GM12878 (cell line): ENCODE measurements at regions not wholly inside any gene's neighbourhood (a gene's known extent, or its start where the extent isn't known, plus 50 kb on each side); places are given as distances from the start of the nearest gene placed in this dataset.

Experiments used
- ATAC-seq: fragments of 200-7000 bp; cut with Tn5 transposase; 3 replicates; pipeline ENCODE4 v1.9.1; 2020; ENCODE audit warnings: mild to moderate bottlenecking, moderate library complexity
- BruUV-seq: library from RNA; stranded (reverse); fragments of 400-500 nt; replicated peaks from 2 replicates; lab custom pipeline; 2021; lab: Mats Ljungman, UMichigan
- CTCF ChIA-PET: fragments of 300-600 bp; sonication (Branson Sonifier 250); formaldehyde crosslinking; extraction: SDS; loops from one replicate; lab custom pipeline; 2021; ENCODE audit warnings: inconsistent platforms; lab: Yijun Ruan, JAX
- POLR2A ChIA-PET: fragments of 350-600 bp; formaldehyde crosslinking; extraction: SDS; loops from one replicate; lab custom pipeline; 2021; ENCODE audit warnings: inconsistent platforms; lab: Charles Lee
- RAD21 ChIA-PET: fragments of 300-600 bp; sonication (Branson Sonifier 250); formaldehyde crosslinking; loops from one replicate; lab custom pipeline; 2023; ENCODE audit warnings: antibody characterized with exemption; ENCODE audit not compliant: unreplicated experiment; lab: Charles Lee
- SMC1A ChIA-PET: fragments of 300-600 bp; sonication (Branson Sonifier 250); formaldehyde crosslinking; loops from one replicate; lab custom pipeline; 2023; ENCODE audit not compliant: unreplicated experiment, uncharacterized antibody; lab: Charles Lee
- DNase-seq: peaks from one replicate; pipeline ENCODE4 v3.0.0-alpha.2; 2011; ENCODE audit warnings: low read depth, low spot score
- FAIRE-seq: peaks from 3 replicates; lab custom pipeline; 2011; peaks lifted over from hg19 to GRCh38; lab: Jason Lieb, UNC
- H2AFZ ChIP-seq: 2 replicates; pipeline ENCODE4 v1.6.0; 2011; ENCODE audit warnings: low read depth, low read length, control low read depth; ENCODE audit not compliant: control insufficient read depth
- H3K27ac ChIP-seq: 2 replicates; pipeline ENCODE4 v1.5.1; 2011; ENCODE audit warnings: control low read depth; ENCODE audit not compliant: control insufficient read depth, insufficient read depth
- H3K27me3 ChIP-seq, 2 experiments: replicated peaks in 1 of 2; 2 replicates each; pipeline versions ENCODE4 v1.6.0 to v1.6.1; 2011; ENCODE audit warnings: low read length in 1 of 2; ENCODE audit not compliant: control insufficient read depth in 2 of 2, insufficient read depth in 2 of 2
- H3K36me3 ChIP-seq, 2 experiments: 2 replicates each; pipeline ENCODE4 v1.5.1; 2011; ENCODE audit warnings: low read length in 1 of 2; ENCODE audit not compliant: control insufficient read depth in 2 of 2, insufficient read depth in 2 of 2
- H3K4me1 ChIP-seq: 2 replicates; pipeline ENCODE4 v1.6.1; 2011; ENCODE audit warnings: mild to moderate bottlenecking, low read length, moderate library complexity, mixed read lengths; ENCODE audit not compliant: control insufficient read depth, insufficient read depth
- H3K4me2 ChIP-seq: 2 replicates; pipeline ENCODE4 v1.6.0; 2011; ENCODE audit warnings: control low read depth; ENCODE audit not compliant: control insufficient read depth, insufficient read depth
- H3K4me3 ChIP-seq: fragments of 200-600 bp; sonication (generic); 2 replicates; pipeline ENCODE4 v1.5.1; 2016
- H3K79me2 ChIP-seq: 2 replicates; pipeline ENCODE4 v1.6.0; 2011; ENCODE audit warnings: low read length; ENCODE audit not compliant: control insufficient read depth, insufficient read depth
- H3K9ac ChIP-seq: 2 replicates; pipeline ENCODE4 v1.8.0; 2011; ENCODE audit warnings: low read length, control low read depth, mixed read lengths; ENCODE audit not compliant: control insufficient read depth, insufficient read depth
- H3K9me3 ChIP-seq: replicated peaks from 3 replicates; pipeline ENCODE4 v1.5.1; 2011; ENCODE audit warnings: mild to moderate bottlenecking, low read length; ENCODE audit not compliant: control insufficient read depth, insufficient read depth
- H4K20me1 ChIP-seq: 2 replicates; pipeline ENCODE4 v1.6.0; 2011; ENCODE audit not compliant: control insufficient read depth, insufficient read depth
- CBX3 ChIP-seq: fragments of 200-600 bp; sonication (generic); IDR thresholded peaks from 2 replicates; pipeline ENCODE4 v1.6.1; 2016; ENCODE audit warnings: low read depth, borderline replicate concordance
- ELK1 ChIP-seq: IDR thresholded peaks from 2 replicates; pipeline ENCODE4 v1.6.1; 2012; ENCODE audit warnings: low read depth, low read length, improper control_type of control experiment
- HDAC6 ChIP-seq: fragments of 200-600 bp; sonication (generic); IDR thresholded peaks from one replicate; pipeline ENCODE4 v1.8.0; 2017; ENCODE audit warnings: antibody characterized with exemption; ENCODE audit not compliant: unreplicated experiment
- IRF5 ChIP-seq: fragments of 450-650 bp; IDR thresholded peaks from 2 replicates; pipeline ENCODE4 v1.6.1; 2017; ENCODE audit warnings: borderline replicate concordance
- MYC ChIP-seq: IDR thresholded peaks from 2 replicates; pipeline ENCODE4 v1.6.1; 2011; ENCODE audit warnings: mild to moderate bottlenecking, low read length, moderate library complexity, inconsistent platforms; ENCODE audit not compliant: insufficient read depth, insufficient replicate concordance, insufficient read length, severe bottlenecking
- NR2F1 ChIP-seq: fragments of 450-650 bp; conservative IDR thresholded peaks from 2 replicates; pipeline ENCODE4 v1.6.1; 2017; ENCODE audit warnings: mild to moderate bottlenecking
- POLR2AphosphoS2 ChIP-seq: IDR thresholded peaks from 2 replicates; pipeline ENCODE4 v1.6.1; 2011; ENCODE audit warnings: low read depth, mild to moderate bottlenecking, low read length, improper control_type of control experiment, moderate library complexity
- SRF ChIP-seq, 2 experiments: IDR thresholded peaks; 2 replicates each; pipeline ENCODE4 v1.6.1; 2011; ENCODE audit warnings: low read depth in 2 of 2, low read length in 2 of 2, mild to moderate bottlenecking in 1 of 2, moderate library complexity in 1 of 2
- STAT1 ChIP-seq: fragments of 450-650 bp; conservative IDR thresholded peaks from 2 replicates; pipeline ENCODE4 v1.6.1; 2014; ENCODE audit warnings: antibody characterized with exemption, mild to moderate bottlenecking
- TARDBP ChIP-seq: IDR thresholded peaks from 2 replicates; pipeline ENCODE4 v1.6.1; 2016; ENCODE audit warnings: borderline replicate concordance
- TCF7 ChIP-seq: IDR thresholded peaks from 2 replicates; pipeline ENCODE4 v1.6.1; 2014; ENCODE audit warnings: antibody characterized with exemption, borderline replicate concordance
- WGBS: methylation state at CpG from one replicate; pipeline ENCODE4 v1.1.6; 2016; ENCODE audit warnings: low lambda C conversion rate; ENCODE audit not compliant: insufficient replicate concordance, insufficient coverage; ENCODE audit errors: missing lambda C conversion rate; 5-methylcytosine and 5-hydroxymethylcytosine counted together
- in situ Hi-C: fragments of 300-500 bp; cut with MboI; formaldehyde crosslinking; loops from 9 replicates; pipeline ENCODE4 v1.14.3; 2018; ENCODE audit warnings: mixed read lengths
- intact Hi-C: fragments of 100-400 bp; cut with micrococcal nuclease; formaldehyde crosslinking; loops from one replicate; pipeline ENCODE4 v1.14.2; 2022; ENCODE audit not compliant: unreplicated experiment

GRCh38 chr7:69283421-69283820 is 314.9 kb upstream of the AUTS2 start:
- ChIA-PET POLR2A (no interaction called here), CTCF (no interaction called here), SMC1A (no interaction called here), RAD21 (no interaction called here)
- Histone ChIP-seq H3K4me2 (no peak overlapping the region), H4K20me1 (no peaks in the 10 kb centered on the region), H3K4me1 (no peaks in the 10 kb centered on the region), H3K9ac (no peak overlapping the region), H3K27ac (no peak overlapping the region), H3K9me3 (no peaks in the 10 kb centered on the region; the same call in 2 of the 3 replicates), H3K36me3 (no peaks in the 10 kb centered on the region), H2AFZ (no peak overlapping the region), H3K27me3 (no peaks in the 10 kb centered on the region), H3K79me2 (no peaks in the 10 kb centered on the region), H3K4me3 (no peak overlapping the region)
- no TSS peak for BruUV-seq
- intact Hi-C loops (no loop called here), in situ Hi-C loops (no loop called here)
- FAIRE-seq, result no peak
- no peak for ATAC-seq
- TF ChIP-seq NR2F1, result no peak
- no peak for TF ChIP-seq IRF5
- no peak for TF ChIP-seq STAT1
- no peak for TF ChIP-seq POLR2AphosphoS2
- no peak for TF ChIP-seq HDAC6
- TF ChIP-seq MYC, result no peak
- 52% methylated on average over 8 of the region's 8 CpGs for WGBS
- DNase-seq, result no peak

- no peaks in the 10 kb centered on the region for H3K36me3 ChIP-seq
- H3K9me3 ChIP-seq, result no peaks in the 10 kb centered on the region; the same call in 2 of the 3 replicates
- intact Hi-C loops, result no loop called here
- no peak overlapping the region for H3K27ac ChIP-seq
- FAIRE-seq (no peak), DNase-seq (no peak), ATAC-seq (no peak)
- H3K4me2 ChIP-seq, result no peak overlapping the region
- no peaks in the 10 kb centered on the region for H4K20me1 ChIP-seq
- RAD21 ChIA-PET, result no interaction called here
- TF ChIP-seq SRF (IDR thresholded peaks at IDR 0.05; ENCODE audit: low read depth in 2 of 2, low read length in 2 of 2), result no peak
- TF ChIP-seq TCF7, result no peak
- no peak for TF ChIP-seq TARDBP
- TF ChIP-seq ELK1, result no peak
- TF ChIP-seq CBX3, result no peak
- no peak overlapping the region for H3K4me3 ChIP-seq
- SMC1A ChIA-PET, result interaction anchor here (1.2 kb wide), 1 partner anchor 8 kb away, joined by 3 read pairs; no protein-coding TSS in a partner anchor
- CTCF ChIA-PET, result no interaction called here
- POLR2A ChIA-PET, result interaction anchor here (0.6 kb wide), 1 partner anchor 130 kb away, joined by 6 read pairs; no protein-coding TSS in a partner anchor
- H3K79me2 ChIP-seq, result no peaks in the 10 kb centered on the region
- BruUV-seq, result no TSS peak
- no peaks in the 10 kb centered on the region for H3K4me1 ChIP-seq
- in situ Hi-C loops, result no loop called here
- H3K9ac ChIP-seq, result no peak overlapping the region
- no peak overlapping the region for H2AFZ ChIP-seq
- no peaks in the 10 kb centered on the region for H3K27me3 ChIP-seq
These were observed 312.4 kb upstream of the AUTS2 start for GRCh38 chr7:69285854-69286253.
